Fibroblast of villous mesenchyme (primary cell): ENCODE measurements at regions not wholly inside any gene's neighbourhood (a gene's known extent, or its start where the extent isn't known, plus 50 kb on each side); places are given as distances from the start of the nearest gene placed in this dataset.

Source experiments
- DNase-seq: peaks from one replicate; pipeline ENCODE4 v3.0.0-alpha.2; 2010; ENCODE audit warnings: low read depth
- H3K4me3 ChIP-seq: 2 replicates; pipeline ENCODE4 v1.5.1; 2011; ENCODE audit warnings: low read depth, mild to moderate bottlenecking, low read length
- CTCF ChIP-seq: IDR thresholded peaks from 2 replicates; pipeline ENCODE4 v1.5.1; 2012; ENCODE audit warnings: low read depth, mild to moderate bottlenecking, low read length; ENCODE audit not compliant: insufficient read depth

DNA sequence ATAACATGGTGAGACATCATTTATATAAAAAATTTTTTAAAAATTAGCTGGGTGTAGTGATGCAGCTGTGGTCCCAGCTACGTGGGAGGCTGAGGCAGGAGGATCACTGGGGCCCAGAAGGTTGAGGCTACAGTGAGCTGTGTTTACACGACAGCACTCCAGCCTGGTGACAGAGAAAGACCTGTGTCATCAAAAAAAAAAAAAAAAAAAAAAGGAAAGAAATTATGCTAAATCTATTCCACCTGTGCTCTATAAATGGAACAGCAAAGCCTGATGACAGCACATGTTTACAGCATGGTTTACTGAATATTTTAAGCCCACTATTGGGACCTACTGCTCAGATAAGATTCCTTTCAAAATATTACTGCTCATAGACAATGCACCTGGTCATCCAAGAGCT lies 217.6 kb downstream of the PRDM2 start:
- DNase-seq = no peak
- no peak for TF ChIP-seq CTCF
- no peak overlapping the region for H3K4me3 ChIP-seq

DNA sequence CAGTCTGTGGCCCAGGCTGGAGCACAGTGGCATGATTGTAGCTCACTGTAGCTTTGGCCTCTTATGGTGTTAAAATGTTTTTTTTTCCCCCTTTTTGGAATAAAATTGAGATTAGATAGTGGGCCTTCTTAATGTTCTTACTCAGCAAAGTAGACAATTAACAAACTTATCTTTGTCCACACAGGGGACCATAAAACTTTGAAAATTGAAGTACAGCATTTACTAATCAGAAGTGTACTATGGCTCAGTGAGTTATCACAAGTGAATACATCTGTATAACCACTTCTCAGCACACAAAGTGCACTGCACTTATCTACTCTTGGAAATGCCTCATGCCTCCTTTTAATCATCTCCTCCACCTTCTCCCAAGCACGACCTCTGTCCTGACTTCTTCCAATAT lies 218.9 kb downstream of the PRDM2 start:
- DNase-seq = no peak
- H3K4me3 ChIP-seq = no peak overlapping the region
- no peak for TF ChIP-seq CTCF

GRCh38 chr1:13921190-13921589 lies 221.2 kb downstream of the PRDM2 start:
- no peak overlapping the region for H3K4me3 ChIP-seq
- no peak for TF ChIP-seq CTCF
- DNase-seq = no peak

DNA sequence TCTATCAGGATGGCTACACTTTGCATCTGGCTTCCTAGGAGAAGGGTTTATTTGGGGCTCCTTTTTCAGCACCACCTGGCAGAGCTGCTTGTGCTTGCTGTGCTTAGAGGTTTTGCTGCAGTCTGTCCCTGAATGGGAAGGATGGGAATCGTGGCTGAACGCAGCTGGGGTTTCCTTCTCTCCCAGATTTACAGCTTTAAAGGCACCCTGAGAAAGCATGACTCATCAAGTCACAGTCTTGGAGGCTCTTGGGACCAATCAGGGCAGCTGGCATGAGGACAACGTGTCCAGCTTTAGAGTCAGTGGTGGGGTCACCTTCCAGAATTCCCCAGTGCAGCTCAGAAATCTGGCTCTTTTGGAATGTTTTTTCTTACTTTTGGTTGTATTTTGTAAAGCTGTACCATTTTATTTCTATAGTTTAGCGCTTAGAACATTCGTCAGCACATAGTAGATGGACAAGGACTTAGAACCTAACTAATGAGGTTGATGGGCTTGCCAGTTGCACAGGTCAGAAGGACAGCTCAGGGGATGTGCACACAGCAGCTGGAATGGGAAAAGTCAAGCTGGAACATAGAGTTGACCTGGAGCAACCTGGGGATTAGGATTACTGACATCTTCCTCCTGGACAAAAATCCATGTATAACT lies 222.6 kb downstream of the PRDM2 start:
- H3K4me3 ChIP-seq = no peak overlapping the region
- TF ChIP-seq CTCF = no peak
- DNase-seq = no peak

- no peak overlapping the region for H3K4me3 ChIP-seq
- no peak for DNase-seq
- no peak for TF ChIP-seq CTCF
Measured at GRCh38 chr1:13926556-13926955, 226.6 kb downstream of the PRDM2 start.

- DNase-seq = no peak
- H3K4me3 ChIP-seq = no peak overlapping the region
- no peak for TF ChIP-seq CTCF
Measured at GRCh38 chr1:13927736-13928135, 227.7 kb downstream of the PRDM2 start.

GRCh38 chr1:13929313-13929712 lies 229.3 kb downstream of the PRDM2 start:
- no peak for TF ChIP-seq CTCF
- DNase-seq = no peak
- no peak overlapping the region for H3K4me3 ChIP-seq
